Heart left ventricle (tissue), 13 donors: ENCODE measurements at regions not wholly inside any gene's neighbourhood (a gene's known extent, or its start where the extent isn't known, plus 50 kb on each side); places are given as distances from the start of the nearest gene placed in this dataset.

Experiments
- CTCF ChIP-seq, 12 donors: fragments of 200-600 bp; sonication (generic) in 4 of 12; IDR thresholded peaks; one replicate each; pipeline versions ENCODE4 v1.5.0 to v1.8.0; 2018 to 2022; ENCODE audit warnings: antibody characterized with exemption in 12 of 12, mild to moderate bottlenecking in 5 of 12
- POLR2A ChIP-seq, 2 donors: fragments of 450-650 bp; IDR thresholded peaks; one replicate each; pipeline ENCODE4 v1.6.1; 2017; ENCODE audit warnings: antibody characterized with exemption in 2 of 2, mild to moderate bottlenecking in 2 of 2, moderate library complexity in 2 of 2
- donor health status: ischemic (EF 13 %, LVEDD 7.1; RV severe dilation, severe dysfunction).
- donor health status: DM: no; HTN: yes; CAD: no.
- donor health status: DM: no; HTN: no; CAD: no.
- donor health status: ischemic (EF 25% LVEDD 6.9; RV normal size, moderate dysfunction).
- donor health status: ischemic (EF 25% LVEDD 5.7; RV mildly dilated, moderate dysfunction).
- donor health status: ischemic (EF 35%, LVEDD 5.7; RV mildly dilated, moderate dysfunction).
- donor health status: nonischemic (EF 11% LVEDD 7.7; RV severe dilation, severe dysfunction).
- donor health status: DM: yes; HTN: yes; CAD: no.
- donor health status: PGD.
- donor health status: ischemic (EF 29% LVEDD 5.4; RV normal size, mild dysfunction).
- donor health status: nonischemic (EF 23%, LVEDD 6.1; RV moderate dilation, normal function).

DNA sequence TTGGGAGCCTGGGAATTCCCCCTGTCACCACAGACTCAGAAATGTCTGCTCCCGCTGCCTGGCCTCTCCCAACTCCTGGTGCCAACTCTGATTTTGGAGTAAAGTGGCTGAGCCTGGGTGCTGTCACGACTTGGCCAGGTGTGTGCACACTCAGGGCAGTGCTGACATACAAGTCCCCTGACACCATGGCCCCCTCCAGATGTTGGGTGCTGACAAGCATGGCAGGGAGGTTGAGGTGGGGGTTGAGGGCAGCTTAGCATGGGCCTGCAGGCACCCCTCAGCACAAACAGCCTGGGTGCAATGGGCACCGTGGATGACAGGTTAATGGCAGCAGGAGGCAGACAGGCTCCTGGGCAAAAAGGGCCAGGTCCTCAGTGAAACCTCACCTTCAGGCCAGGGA lies 511.2 kb downstream of the SQOR start:
- TF ChIP-seq POLR2A (IDR thresholded peaks at IDR 0.05) (no peak), CTCF (IDR thresholded peaks at IDR 0.05) (no peak)
